Spleen (tissue), 11 donors: ENCODE measurements at regions not wholly inside any gene's neighbourhood (a gene's known extent, or its start where the extent isn't known, plus 50 kb on each side); places are given as distances from the start of the nearest gene placed in this dataset.

Experiments
- DNase-seq: peaks from one replicate; pipeline ENCODE4 v3.0.0-alpha.2; 2020
- H3K27ac ChIP-seq, 8 donors: fragments of 200-600 bp; sonication (generic) in 7 of 8; 1 replicate in 4 of 8; 2 replicates in 4 of 8; pipeline versions ENCODE4 v1.5.0 to v1.8.0; 2016 to 2021; ENCODE audit warnings: inconsistent platforms in 4 of 8, mild to moderate bottlenecking in 4 of 8, moderate library complexity in 1 of 8
- H3K27me3 ChIP-seq, 7 donors: fragments of 200-600 bp; sonication (generic) in 6 of 7; replicated peaks in 1 of 7; 1 replicate in 4 of 7; 2 replicates in 3 of 7; pipeline versions ENCODE4 v1.5.0 to v1.8.0; 2016 to 2021; ENCODE audit warnings: inconsistent platforms in 3 of 7, mild to moderate bottlenecking in 1 of 7
- H3K36me3 ChIP-seq, 6 donors: fragments of 200-600 bp; sonication (generic) in 5 of 6; 1 replicate in 4 of 6; 2 replicates in 2 of 6; pipeline versions ENCODE4 v1.5.0 to v1.8.0; 2016 to 2021; ENCODE audit warnings: inconsistent platforms in 2 of 6
- H3K4me1 ChIP-seq, 6 donors: fragments of 200-600 bp; sonication (generic) in 5 of 6; 1 replicate in 3 of 6; 2 replicates in 3 of 6; pipeline versions ENCODE4 v1.5.0 to v1.8.0; 2016 to 2021; ENCODE audit warnings: inconsistent platforms in 3 of 6
- H3K4me3 ChIP-seq, 8 donors: fragments of 200-600 bp; sonication (generic) in 7 of 8; 1 replicate in 4 of 8; 2 replicates in 4 of 8; pipeline versions ENCODE4 v1.5.0 to v1.8.0; 2016 to 2021; ENCODE audit warnings: inconsistent platforms in 4 of 8, mild to moderate bottlenecking in 4 of 8, moderate library complexity in 2 of 8
- H3K9me3 ChIP-seq, 8 donors: fragments of 200-600 bp; sonication (generic) in 7 of 8; 1 replicate in 4 of 8; 2 replicates in 4 of 8; pipeline versions ENCODE4 v1.5.0 to v1.8.0; 2016 to 2021; ENCODE audit warnings: inconsistent platforms in 4 of 8
- CTCF ChIP-seq, 11 experiments: fragments of 200-600 bp in 7 of 11; fragments of 450-650 bp in 4 of 11; sonication (generic) in 4 of 11; IDR thresholded peaks in 8 of 11; conservative IDR thresholded peaks in 3 of 11; 1 replicate in 7 of 11; 2 replicates in 4 of 11; pipeline versions ENCODE4 v1.4.0 to v1.8.0; 2016 to 2021; ENCODE audit warnings: antibody characterized with exemption in 11 of 11, inconsistent platforms in 4 of 11, mild to moderate bottlenecking in 1 of 11
- POLR2A ChIP-seq, 3 donors: fragments of 450-650 bp; IDR thresholded peaks; one replicate each; pipeline ENCODE4 v1.5.1; 2017; ENCODE audit warnings: antibody characterized with exemption in 3 of 3, mild to moderate bottlenecking in 1 of 3
- POLR2AphosphoS5 ChIP-seq, 3 donors: sonication (generic); formaldehyde crosslinking; IDR thresholded peaks; one replicate each; pipeline ENCODE4 v1.5.1; 2017; ENCODE audit warnings: antibody characterized with exemption in 3 of 3
- WGBS, 5 donors: extraction: QIAGEN DNeasy Blood & Tissue Kit in 3 of 5; methylation state at CpG; one replicate each; pipeline versions ENCODE4 v1.1.5 to v1.1.7; 2013 to 2018; 5-methylcytosine and 5-hydroxymethylcytosine counted together
- intact Hi-C: fragments of 100-400 bp; cut with DNase I; formaldehyde crosslinking; loops from one replicate; pipeline ENCODE4 v1.15.0; 2023; ENCODE audit warnings: low total_unique reads
- donor health status: healthy with polysubstance abuse.
- donor health status: DM: no; HTN: no; CAD: no; lungs with moderate emphysema.
- donor health status: DM: no; HTN: no; CAD: no.
- donor health status: Bipolar disorder and iron deficiency.
- donor health status: healthy.
- donor health status: DM: no; HTN: no; CAD: no.
- donor health status: DM: yes; HTN: yes; CAD: no.

- 47 to 70% (median 50%) methylated on average over 4 of the region's 4 CpGs for WGBS, 5 donors
- Histone ChIP-seq H3K4me3 (peak overlapping the region in 1 of 8 donors; percentile 47), H3K4me1 (peaks cover 16 to 88% (median 64%) of the 10 kb centered on the region in 6 donors), H3K36me3 (no peaks in the 10 kb centered on the region), H3K9me3 (no peaks in the 10 kb centered on the region), H3K27me3 (peaks cover 0 to 4% (median 0%) of the 10 kb centered on the region in 7 donors), H3K27ac (peak overlapping the region in 7 of 8 donors; percentile 18 to 90 (median 80))
- intact Hi-C loops, result no loop called here
- DNase-seq, result no peak
- TF ChIP-seq POLR2AphosphoS5 (IDR thresholded peaks at IDR 0.05) (no peak), CTCF (IDR thresholded peaks at IDR 0.05 in 8 of 11, conservative IDR thresholded peaks at IDR 0.05 in 3 of 11) (no peak), POLR2A (IDR thresholded peaks at IDR 0.05) (no peak)
These were observed 61.5 kb upstream of the CD93 start for GRCh38 chr20:23147647-23147963.

GRCh38 chr20:23146857-23147637 is 60.9 kb upstream of the CD93 start:
- Histone ChIP-seq H3K4me3 (peak overlapping the region in 1 of 8 donors; percentile 47), H3K27ac (peak overlapping the region in 7 of 8 donors; percentile 18 to 90 (median 80)), H3K27me3 (peaks cover 0 to 4% (median 0%) of the 10 kb centered on the region in 7 donors), H3K9me3 (no peaks in the 10 kb centered on the region), H3K36me3 (no peaks in the 10 kb centered on the region), H3K4me1 (peaks cover 22 to 88% (median 64%) of the 10 kb centered on the region in 6 donors)
- DNase-seq, result no peak
- intact Hi-C loops, result no loop called here
- TF ChIP-seq POLR2AphosphoS5 (IDR thresholded peaks at IDR 0.05), result no peak
- TF ChIP-seq CTCF (IDR thresholded peaks at IDR 0.05 in 8 of 11, conservative IDR thresholded peaks at IDR 0.05 in 3 of 11), result no peak
- no peak for TF ChIP-seq POLR2A (IDR thresholded peaks at IDR 0.05)
- 53 to 72% (median 67%) methylated on average over 7 of the region's 7 CpGs for WGBS, 5 donors

- peaks cover 23 to 88% (median 64%) of the 10 kb centered on the region in 6 donors for H3K4me1 ChIP-seq
- TF ChIP-seq POLR2A (IDR thresholded peaks at IDR 0.05), result no peak
- TF ChIP-seq CTCF (IDR thresholded peaks at IDR 0.05 in 8 of 11, conservative IDR thresholded peaks at IDR 0.05 in 3 of 11), result no peak
- TF ChIP-seq POLR2AphosphoS5 (IDR thresholded peaks at IDR 0.05), result no peak
- H3K4me3 ChIP-seq, result no peak overlapping the region
- intact Hi-C loops, result no loop called here
- H3K27ac ChIP-seq, result no peak overlapping the region
- H3K27me3 ChIP-seq, result peaks cover 0 to 4% (median 0%) of the 10 kb centered on the region in 7 donors
- no peak for DNase-seq
- H3K36me3 ChIP-seq, result no peaks in the 10 kb centered on the region
- H3K9me3 ChIP-seq, result no peaks in the 10 kb centered on the region
- WGBS, 5 donors, result 94 to 98% (median 96%) methylated on average over 9 of the region's 9 CpGs
These were observed 60.1 kb upstream of the CD93 start for GRCh38 chr20:23146181-23146580.

- no peak for DNase-seq
- Histone ChIP-seq H3K27me3 (no peaks in the 10 kb centered on the region), H3K9me3 (no peaks in the 10 kb centered on the region), H3K4me1 (peaks cover 23 to 84% (median 62%) of the 10 kb centered on the region in 6 donors), H3K36me3 (no peaks in the 10 kb centered on the region), H3K4me3 (no peak overlapping the region), H3K27ac (peak overlapping the region in 6 of 8 donors; percentile 7 to 93 (median 31))
- intact Hi-C loops, result no loop called here
- no peak for TF ChIP-seq CTCF (IDR thresholded peaks at IDR 0.05 in 8 of 11, conservative IDR thresholded peaks at IDR 0.05 in 3 of 11)
- no peak for TF ChIP-seq POLR2A (IDR thresholded peaks at IDR 0.05)
- peak in 2 of 3 donors; percentile 26 to 27 for TF ChIP-seq POLR2AphosphoS5 (IDR thresholded peaks at IDR 0.05)
- WGBS, 5 donors, result 68 to 76% (median 74%) methylated on average over 9 of the region's 9 CpGs
These were observed 59.2 kb upstream of the CD93 start for GRCh38 chr20:23145281-23145700.
